Left lung (tissue), 4 donors: ENCODE measurements at regions not wholly inside any gene's neighbourhood (a gene's known extent, or its start where the extent isn't known, plus 50 kb on each side); places are given as distances from the start of the nearest gene placed in this dataset.

Experiments
- ATAC-seq: fragments of 200-7000 bp; cut with Tn5 transposase; one replicate; pipeline ENCODE4 v1.9.1; 2020; ENCODE audit warnings: moderate library complexity
- DNase-seq, 4 donors: peaks; one replicate each; pipeline ENCODE4 v3.0.0-alpha.2; 2013 to 2020
- H3K27ac ChIP-seq, 2 donors: fragments of 200-600 bp; sonication (generic) in 1 of 2; one replicate each; pipeline versions ENCODE4 v1.5.0 to v1.8.0; 2020 to 2021
- H3K27me3 ChIP-seq, 2 donors: fragments of 200-600 bp; sonication (generic) in 1 of 2; one replicate each; pipeline versions ENCODE4 v1.5.0 to v1.8.0; 2020 to 2021
- H3K36me3 ChIP-seq, 2 donors: fragments of 200-600 bp; sonication (generic) in 1 of 2; one replicate each; pipeline versions ENCODE4 v1.5.0 to v1.8.0; 2020 to 2021
- H3K4me1 ChIP-seq, 2 donors: fragments of 200-600 bp; one replicate each; pipeline ENCODE4 v1.8.0; 2021
- H3K4me3 ChIP-seq, 2 donors: fragments of 200-600 bp; sonication (generic) in 1 of 2; one replicate each; pipeline versions ENCODE4 v1.5.0 to v1.8.0; 2020 to 2021; ENCODE audit warnings: mild to moderate bottlenecking in 1 of 2
- H3K9me3 ChIP-seq, 2 donors: fragments of 200-600 bp; sonication (generic) in 1 of 2; one replicate each; pipeline versions ENCODE4 v1.5.0 to v1.8.0; 2020 to 2021
- intact Hi-C, 2 donors: fragments of 100-400 bp; cut with DNase I; formaldehyde crosslinking; loops; one replicate each; pipeline versions ENCODE4 v1.11.2 to v1.14.2; 2022
- TF ChIP-seq, protein P1 (sequence below), 2 donors: fragments of 200-600 bp; sonication (generic) in 1 of 2; IDR thresholded peaks; one replicate each; pipeline versions ENCODE4 v1.5.0 to v1.8.0; 2021; ENCODE audit warnings: antibody characterized with exemption in 2 of 2
- donor health status: DM: no; HTN: yes; CAD: no.
- donor health status: DM: no; HTN: no; CAD: no.

DNA sequence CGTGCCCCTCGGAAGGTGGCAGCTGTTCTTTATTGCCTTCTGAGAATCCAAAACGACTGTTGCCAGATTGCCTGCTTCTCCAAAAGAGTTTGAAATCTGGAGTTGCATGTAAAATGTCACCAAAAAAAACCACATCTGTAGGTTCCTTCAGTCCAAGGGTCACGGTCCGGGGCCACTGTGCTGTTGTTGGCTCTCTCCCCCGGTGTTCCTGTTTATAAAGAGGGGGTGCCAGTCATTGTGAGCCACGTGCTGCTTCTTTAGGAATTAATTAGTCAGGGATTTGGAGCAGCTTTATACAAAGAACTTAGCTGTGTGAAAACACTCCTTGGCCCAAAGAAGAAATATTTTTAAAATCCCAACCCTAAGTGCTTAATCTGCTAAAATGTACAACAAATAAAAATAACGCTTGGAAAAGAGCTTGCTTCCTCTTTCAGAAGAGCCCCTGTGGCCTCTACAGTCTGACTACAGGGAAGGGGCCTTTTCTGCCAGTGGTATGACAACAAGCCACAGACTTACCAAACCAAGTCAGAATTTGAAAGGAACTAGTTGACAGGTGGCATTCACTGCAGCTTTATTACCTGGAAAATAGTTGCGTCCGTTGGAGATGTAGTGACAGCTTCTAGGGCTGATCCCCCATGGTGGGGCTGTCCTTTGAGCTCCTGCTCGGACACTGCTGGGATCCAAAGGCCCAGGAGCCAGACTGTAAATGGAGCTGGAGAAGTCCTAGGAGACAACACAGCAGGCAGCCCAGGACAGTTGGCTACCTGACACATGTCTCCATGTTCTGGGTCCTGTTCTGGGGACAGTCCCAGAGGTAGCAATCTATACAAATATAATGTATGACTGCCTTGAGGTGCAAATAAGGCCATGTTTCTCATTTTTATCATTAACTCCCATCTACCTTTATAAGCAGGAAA lies 84.5 kb upstream of the SLC1A4 start:
- H3K4me3 ChIP-seq = no peak overlapping the region
- TF ChIP-seq, protein P1, sequence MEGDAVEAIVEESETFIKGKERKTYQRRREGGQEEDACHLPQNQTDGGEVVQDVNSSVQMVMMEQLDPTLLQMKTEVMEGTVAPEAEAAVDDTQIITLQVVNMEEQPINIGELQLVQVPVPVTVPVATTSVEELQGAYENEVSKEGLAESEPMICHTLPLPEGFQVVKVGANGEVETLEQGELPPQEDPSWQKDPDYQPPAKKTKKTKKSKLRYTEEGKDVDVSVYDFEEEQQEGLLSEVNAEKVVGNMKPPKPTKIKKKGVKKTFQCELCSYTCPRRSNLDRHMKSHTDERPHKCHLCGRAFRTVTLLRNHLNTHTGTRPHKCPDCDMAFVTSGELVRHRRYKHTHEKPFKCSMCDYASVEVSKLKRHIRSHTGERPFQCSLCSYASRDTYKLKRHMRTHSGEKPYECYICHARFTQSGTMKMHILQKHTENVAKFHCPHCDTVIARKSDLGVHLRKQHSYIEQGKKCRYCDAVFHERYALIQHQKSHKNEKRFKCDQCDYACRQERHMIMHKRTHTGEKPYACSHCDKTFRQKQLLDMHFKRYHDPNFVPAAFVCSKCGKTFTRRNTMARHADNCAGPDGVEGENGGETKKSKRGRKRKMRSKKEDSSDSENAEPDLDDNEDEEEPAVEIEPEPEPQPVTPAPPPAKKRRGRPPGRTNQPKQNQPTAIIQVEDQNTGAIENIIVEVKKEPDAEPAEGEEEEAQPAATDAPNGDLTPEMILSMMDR (IDR thresholded peaks at IDR 0.05) = no peak
- intact Hi-C loops = no loop called here
- H3K27me3 ChIP-seq = no peaks in the 10 kb centered on the region
- H3K36me3 ChIP-seq = no peaks in the 10 kb centered on the region
- no peak overlapping the region for H3K27ac ChIP-seq
- H3K9me3 ChIP-seq = no peaks in the 10 kb centered on the region
- H3K4me1 ChIP-seq = peaks cover 11 to 21% of the 10 kb centered on the region in 2 donors
- peak in 1 of 4 donors; percentile 46 for DNase-seq
- ATAC-seq = peak; percentile 34

DNA sequence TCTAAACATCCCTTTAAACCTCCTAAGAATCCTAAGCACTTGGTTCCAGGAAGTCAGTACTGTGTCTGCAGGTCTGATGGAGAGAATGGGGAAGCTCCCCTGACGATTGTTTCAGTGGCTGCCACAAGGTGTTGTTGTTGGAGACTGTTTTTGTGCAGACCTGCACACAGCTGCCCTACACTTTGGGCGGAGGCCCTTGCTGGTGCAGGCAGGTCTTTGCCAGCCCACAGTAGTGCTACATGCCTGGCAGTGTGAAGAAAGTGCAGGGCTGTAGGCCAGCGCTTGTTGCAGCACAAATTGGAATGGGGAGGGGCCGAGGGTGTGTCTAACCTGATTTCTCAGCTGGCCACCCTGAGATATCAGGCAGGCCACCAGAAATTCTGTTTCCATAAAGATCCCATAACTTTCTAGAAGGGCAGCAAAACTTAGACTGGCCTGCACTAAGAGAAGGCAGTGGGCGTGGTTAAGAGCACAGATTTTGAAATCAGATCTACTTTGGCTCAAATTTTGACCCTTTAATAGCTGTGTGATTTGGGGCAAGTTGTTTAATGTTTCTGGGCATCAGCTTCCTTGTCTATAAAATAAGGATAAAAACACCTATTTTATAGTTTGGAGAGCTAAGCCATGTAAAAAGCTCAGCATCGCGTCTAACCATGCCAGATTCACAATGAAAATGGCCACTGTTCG lies 83.7 kb upstream of the SLC1A4 start:
- no peak overlapping the region for H3K27ac ChIP-seq
- H3K4me1 ChIP-seq = peaks cover 11 to 21% of the 10 kb centered on the region in 2 donors
- H3K27me3 ChIP-seq = no peaks in the 10 kb centered on the region
- H3K9me3 ChIP-seq = no peaks in the 10 kb centered on the region
- TF ChIP-seq, protein P1 (IDR thresholded peaks at IDR 0.05) = no peak
- no peaks in the 10 kb centered on the region for H3K36me3 ChIP-seq
- intact Hi-C loops = no loop called here
- H3K4me3 ChIP-seq = no peak overlapping the region
- peak in 1 of 4 donors; percentile 42 for DNase-seq
- peak; percentile 82 for ATAC-seq

DNA sequence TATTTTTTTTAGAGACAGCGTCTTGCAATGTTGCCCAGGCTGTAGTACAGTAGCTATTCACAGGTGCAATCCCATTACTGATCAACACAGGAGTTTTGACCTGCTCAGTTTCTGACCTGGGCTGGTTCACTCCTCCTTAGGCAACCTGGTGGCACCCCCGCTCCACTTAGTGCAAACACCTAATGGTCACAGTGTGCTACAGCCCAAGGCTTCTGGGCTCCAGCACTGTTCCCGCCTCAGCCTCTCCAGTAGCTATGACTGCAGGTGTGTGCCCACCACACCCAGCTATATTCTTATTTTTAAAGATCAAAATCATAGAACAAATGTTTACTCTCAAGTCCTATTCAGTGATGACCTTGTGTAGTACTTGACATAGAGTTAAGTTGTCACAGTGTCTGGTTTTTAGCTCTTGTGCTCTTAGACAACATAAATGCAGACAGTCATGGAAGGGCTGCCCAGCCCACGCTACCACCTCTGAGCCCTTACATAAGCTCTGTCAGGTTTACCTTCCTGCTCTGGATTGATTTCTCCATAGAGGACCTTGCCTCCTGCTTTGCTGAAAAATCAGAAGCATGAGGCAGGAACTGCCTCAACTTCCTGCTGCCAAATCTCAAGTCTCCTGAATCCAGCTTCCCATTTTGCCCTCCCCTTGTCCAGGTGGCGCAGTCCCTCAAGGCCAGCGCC lies 82.2 kb upstream of the SLC1A4 start:
- H3K9me3 ChIP-seq = no peaks in the 10 kb centered on the region
- DNase-seq = no peak
- TF ChIP-seq, protein P1 (IDR thresholded peaks at IDR 0.05) = no peak
- peaks cover 11 to 21% of the 10 kb centered on the region in 2 donors for H3K4me1 ChIP-seq
- H3K27me3 ChIP-seq = no peaks in the 10 kb centered on the region
- intact Hi-C loops = no loop called here
- ATAC-seq = no peak
- no peak overlapping the region for H3K4me3 ChIP-seq
- no peak overlapping the region for H3K27ac ChIP-seq
- H3K36me3 ChIP-seq = no peaks in the 10 kb centered on the region

DNA sequence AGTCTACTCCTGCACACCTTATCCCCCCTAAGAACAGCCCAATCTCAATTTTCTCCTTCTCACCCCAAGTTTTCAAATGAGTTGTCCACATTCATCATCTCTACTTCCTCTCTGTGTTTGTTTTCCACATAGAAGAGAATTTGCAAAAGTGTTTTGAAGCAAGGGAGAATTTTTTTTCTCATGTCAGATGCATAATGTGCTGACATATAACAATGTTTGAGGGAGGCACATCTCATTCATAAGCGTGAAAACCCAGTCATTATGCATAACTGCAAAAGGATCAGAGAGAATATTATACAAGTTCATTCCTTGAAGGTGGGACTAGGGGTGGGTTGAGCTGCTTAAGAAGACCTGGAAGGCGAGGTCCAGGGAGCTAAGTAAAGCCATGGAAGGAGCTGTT lies 80.8 kb upstream of the SLC1A4 start:
- DNase-seq = no peak
- Histone ChIP-seq H3K4me1 (peaks cover 11 to 26% of the 10 kb centered on the region in 2 donors), H3K27ac (no peak overlapping the region), H3K27me3 (no peaks in the 10 kb centered on the region), H3K9me3 (no peaks in the 10 kb centered on the region), H3K4me3 (no peak overlapping the region), H3K36me3 (no peaks in the 10 kb centered on the region)
- intact Hi-C loops = no loop called here
- TF ChIP-seq, protein P1 (IDR thresholded peaks at IDR 0.05) = no peak
- ATAC-seq = no peak

DNA sequence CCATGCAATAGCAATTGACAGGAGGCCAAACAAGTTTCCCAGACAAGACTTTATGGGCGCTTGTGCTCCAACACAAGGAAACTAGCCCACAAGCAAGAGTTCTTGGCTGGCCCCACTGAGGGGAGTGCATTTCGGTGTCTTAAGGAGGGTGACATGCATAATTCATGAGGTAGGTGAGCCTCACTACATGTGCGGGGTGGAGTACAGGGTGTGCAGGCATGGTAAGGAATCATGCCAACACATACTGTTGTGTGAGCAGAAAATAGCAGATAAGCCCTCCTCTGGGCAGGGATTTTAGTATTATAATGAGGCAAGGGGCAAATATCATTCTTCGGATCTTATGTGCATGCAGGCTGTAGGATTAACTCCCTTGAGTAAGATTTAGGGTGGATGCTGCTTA lies 78.7 kb upstream of the SLC1A4 start:
- Histone ChIP-seq H3K4me3 (no peak overlapping the region), H3K27me3 (no peaks in the 10 kb centered on the region), H3K9me3 (no peaks in the 10 kb centered on the region), H3K36me3 (no peaks in the 10 kb centered on the region), H3K4me1 (peaks cover under 1 to 9% of the 10 kb centered on the region in 2 donors), H3K27ac (no peak overlapping the region)
- no peak for DNase-seq
- no peak for ATAC-seq
- intact Hi-C loops = no loop called here
- TF ChIP-seq, protein P1 (IDR thresholded peaks at IDR 0.05) = no peak
